H1 (cell line): ENCODE measurements at regions not wholly inside any gene's neighbourhood (a gene's known extent, or its start where the extent isn't known, plus 50 kb on each side); places are given as distances from the start of the nearest gene placed in this dataset.

ENCODE experiments used
- CHD7 ChIP-seq: fragments of 300-600 bp; sonication (generic); IDR thresholded peaks from 2 replicates; pipeline ENCODE4 v1.7.1; 2012; ENCODE audit warnings: low read length, moderate library complexity, mild to moderate bottlenecking, inconsistent platforms; ENCODE audit not compliant: insufficient replicate concordance
- EZH2 ChIP-seq: fragments of 200-600 bp; sonication (generic); IDR thresholded peaks from 2 replicates; pipeline ENCODE4 v1.7.1; 2012; ENCODE audit warnings: low read depth, mild to moderate bottlenecking, moderate library complexity, low read length, inconsistent platforms; ENCODE audit not compliant: severe bottlenecking
- FOSL1 ChIP-seq: IDR thresholded peaks from 2 replicates; pipeline ENCODE4 v1.6.1; 2011; ENCODE audit warnings: mild to moderate bottlenecking, low read depth, low read length, moderate library complexity; ENCODE audit not compliant: insufficient read depth
- HDAC6 ChIP-seq: IDR thresholded peaks from one replicate; pipeline ENCODE4 v1.7.1; 2012; ENCODE audit warnings: low read depth, mild to moderate bottlenecking, inconsistent platforms, low read length, moderate library complexity
- RNF2 ChIP-seq: fragments of 200-900, 300-1000 bp; sonication (generic); IDR thresholded peaks from 2 replicates; pipeline ENCODE4 v1.7.1; 2016; ENCODE audit warnings: borderline replicate concordance, low read depth, mild to moderate bottlenecking, antibody characterized with exemption, low read length; ENCODE audit not compliant: poor library complexity, severe bottlenecking; ENCODE audit errors: missing control alignments
- SAP30 ChIP-seq: fragments of 300-600 bp; sonication (generic); IDR thresholded peaks from 2 replicates; pipeline ENCODE4 v1.7.1; 2012; ENCODE audit warnings: low read length, moderate library complexity, mild to moderate bottlenecking, inconsistent platforms; ENCODE audit not compliant: insufficient read depth, insufficient replicate concordance
- TF ChIP-seq, protein P1 (sequence below): IDR thresholded peaks from 2 replicates; pipeline ENCODE4 v1.6.1; 2012; ENCODE audit warnings: low read length, inconsistent platforms

GRCh38 chr22:48558606-48559402 is 1268.9 kb downstream of the BRD1 start (continued):
- TF ChIP-seq CHD7 (no peak), RNF2 (no peak), EZH2 (no peak), SAP30 (no peak), FOSL1 (no peak), HDAC6 (no peak)
- TF ChIP-seq, protein P1, sequence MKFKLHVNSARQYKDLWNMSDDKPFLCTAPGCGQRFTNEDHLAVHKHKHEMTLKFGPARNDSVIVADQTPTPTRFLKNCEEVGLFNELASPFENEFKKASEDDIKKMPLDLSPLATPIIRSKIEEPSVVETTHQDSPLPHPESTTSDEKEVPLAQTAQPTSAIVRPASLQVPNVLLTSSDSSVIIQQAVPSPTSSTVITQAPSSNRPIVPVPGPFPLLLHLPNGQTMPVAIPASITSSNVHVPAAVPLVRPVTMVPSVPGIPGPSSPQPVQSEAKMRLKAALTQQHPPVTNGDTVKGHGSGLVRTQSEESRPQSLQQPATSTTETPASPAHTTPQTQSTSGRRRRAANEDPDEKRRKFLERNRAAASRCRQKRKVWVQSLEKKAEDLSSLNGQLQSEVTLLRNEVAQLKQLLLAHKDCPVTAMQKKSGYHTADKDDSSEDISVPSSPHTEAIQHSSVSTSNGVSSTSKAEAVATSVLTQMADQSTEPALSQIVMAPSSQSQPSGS = no peak
- TF ChIP-seq, all 59 proteins: peak for 0
